ENCODE measurements at regions not wholly inside any gene's neighbourhood (a gene's known extent, or its start where the extent isn't known, plus 50 kb on each side); places are given as distances from the start of the nearest gene placed in this dataset.

DNA sequence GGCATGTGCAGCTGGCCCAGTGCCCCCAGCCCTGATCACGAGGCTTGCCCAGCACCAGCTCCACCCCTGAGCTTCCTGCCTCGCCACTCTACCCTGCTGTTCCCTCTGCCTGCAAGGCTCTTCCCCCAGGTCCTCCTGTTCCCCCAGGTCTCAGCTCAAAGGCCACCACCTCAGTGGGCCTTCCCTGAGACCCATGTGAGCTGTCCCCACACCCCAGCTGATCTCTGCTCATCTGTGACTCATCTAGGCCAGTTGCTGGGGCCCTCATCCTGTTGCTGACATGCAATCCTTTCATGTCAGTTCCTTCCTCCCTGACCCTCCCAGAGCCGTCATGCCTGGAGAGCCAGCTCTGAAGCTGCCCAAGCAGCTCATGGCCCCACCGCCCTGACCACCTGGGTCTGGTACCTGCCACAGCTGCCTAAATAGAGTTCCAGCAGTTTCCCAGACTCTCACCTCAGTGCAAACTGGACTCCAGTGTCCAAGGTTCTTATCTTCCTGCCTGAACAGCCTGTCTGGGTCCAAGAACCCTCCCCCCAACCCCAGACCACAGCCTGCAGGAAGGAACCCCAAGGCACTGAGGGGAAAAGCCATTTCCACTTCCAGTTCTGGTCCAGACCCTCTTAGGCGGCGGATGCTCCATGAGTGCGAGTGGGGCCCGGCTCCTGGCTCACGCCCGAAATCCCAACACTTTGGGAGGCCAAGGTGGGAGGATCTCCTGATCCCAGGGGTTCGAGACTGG, 116.6 kb upstream of the IQSEC1 start:
- no peak for TF ChIP-seq POLR2A (IDR thresholded peaks at IDR 0.05; ENCODE audit: low read depth, low read length)
- TF ChIP-seq SP1 (IDR thresholded peaks at IDR 0.05; ENCODE audit: low read depth, low read length) = no peak
- TF ChIP-seq IRF3 (IDR thresholded peaks at IDR 0.05) = no peak
- no peak for TF ChIP-seq MEF2A (IDR thresholded peaks at IDR 0.05; ENCODE audit: insufficient read depth, low read depth, low read length)
- TF ChIP-seq, protein P1, sequence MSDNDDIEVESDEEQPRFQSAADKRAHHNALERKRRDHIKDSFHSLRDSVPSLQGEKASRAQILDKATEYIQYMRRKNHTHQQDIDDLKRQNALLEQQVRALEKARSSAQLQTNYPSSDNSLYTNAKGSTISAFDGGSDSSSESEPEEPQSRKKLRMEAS (IDR thresholded peaks at IDR 0.05; ENCODE audit: low read depth, low read length) = no peak
